B cell (primary cell): ENCODE measurements at regions not wholly inside any gene's neighbourhood (a gene's known extent, or its start where the extent isn't known, plus 50 kb on each side); places are given as distances from the start of the nearest gene placed in this dataset.
A peak's percentile ranks its signal among the peaks of the same experiment; 100 is the strongest.

ENCODE experiments used
- ATAC-seq: fragments of 200-7000 bp; cut with Tn5 transposase; one replicate; pipeline ENCODE4 v1.10.0; 2021; ENCODE audit warnings: low read depth, mild to moderate bottlenecking, moderate number of reproducible peaks, moderate library complexity
- CTCF ChIA-PET: fragments of 350-600 bp; sonication (Branson Sonifier 250); formaldehyde crosslinking; loops from one replicate; lab custom pipeline; 2021; ENCODE audit warnings: antibody characterized with exemption, inconsistent platforms; lab: Charles Lee
- POLR2A ChIA-PET: fragments of 350-600 bp; sonication (Branson Sonifier 250); formaldehyde crosslinking; loops from one replicate; lab custom pipeline; 2021; ENCODE audit warnings: antibody characterized with exemption; lab: Charles Lee
- DNase-seq: peaks from one replicate; pipeline ENCODE4 v3.0.0; 2013
- H2AFZ ChIP-seq: 2 replicates; pipeline ENCODE4 v1.6.1; 2012; ENCODE audit warnings: mild to moderate bottlenecking, low read depth, low read length; ENCODE audit not compliant: insufficient read depth, poor library complexity, severe bottlenecking
- H3K27ac ChIP-seq, 2 donors: 1 replicate in 1 of 2; 2 replicates in 1 of 2; pipeline ENCODE4 v1.5.1; 2012 to 2013; ENCODE audit warnings: low read length in 2 of 2, mild to moderate bottlenecking in 2 of 2, moderate library complexity in 1 of 2
- H3K27me3 ChIP-seq, 4 experiments: fragments of 200-600 bp in 1 of 4; sonication (generic) in 1 of 4; replicated peaks in 1 of 4; 1 replicate in 2 of 4; 2 replicates in 2 of 4; pipeline versions ENCODE4 v1.6.1 to v1.7.0; 2013 to 2016; ENCODE audit warnings: low read length in 3 of 4, mild to moderate bottlenecking in 2 of 4, mixed read lengths in 1 of 4, moderate library complexity in 1 of 4; ENCODE audit not compliant: insufficient read depth in 4 of 4, control insufficient read depth in 3 of 4; ENCODE audit errors: control extremely low read depth in 1 of 4
- H3K36me3 ChIP-seq, 2 experiments: replicated peaks in 1 of 2; 1 replicate in 1 of 2; 2 replicates in 1 of 2; pipeline versions ENCODE4 v1.6.1 to v1.7.1; 2013; ENCODE audit warnings: low read length in 1 of 2; ENCODE audit not compliant: insufficient read depth in 2 of 2, control insufficient read depth in 1 of 2; ENCODE audit errors: control extremely low read depth in 1 of 2, extremely low read depth in 1 of 2
- H3K4me1 ChIP-seq, 2 donors: fragments of 200-600 bp in 1 of 2; sonication (generic) in 1 of 2; 1 replicate in 1 of 2; 2 replicates in 1 of 2; pipeline versions ENCODE4 v1.5.1 to v1.6.1; 2013 to 2017; ENCODE audit warnings: low read length in 2 of 2; ENCODE audit not compliant: control insufficient read depth in 2 of 2, insufficient read depth in 2 of 2
- H3K4me2 ChIP-seq: replicated peaks from 2 replicates; pipeline ENCODE3; 2012; ENCODE audit warnings: mild to moderate bottlenecking, low read depth, low read length; ENCODE audit not compliant: poor library complexity, severe bottlenecking
- H3K4me3 ChIP-seq, 5 experiments: fragments of 200-600 bp in 1 of 5; sonication (generic) in 1 of 5; 1 replicate in 3 of 5; 2 replicates in 2 of 5; pipeline versions ENCODE4 v1.5.1 to v1.7.0; 2011 to 2016; ENCODE audit warnings: low read length in 4 of 5, mild to moderate bottlenecking in 4 of 5, low read depth in 2 of 5, control low read depth in 1 of 5, moderate library complexity in 1 of 5; ENCODE audit not compliant: insufficient read depth in 1 of 5; ENCODE audit errors: control extremely low read depth in 1 of 5, extremely low read depth in 1 of 5
- H3K79me2 ChIP-seq: fragments of 200-600 bp; sonication (generic); one replicate; pipeline ENCODE4 v1.6.0; 2016; ENCODE audit warnings: low read length; ENCODE audit not compliant: control insufficient read depth, insufficient read depth
- H3K9ac ChIP-seq: fragments of 200-600 bp; sonication (generic); 2 replicates; pipeline ENCODE4 v1.6.1; 2017; ENCODE audit warnings: mild to moderate bottlenecking, low read length, moderate library complexity
- H3K9me3 ChIP-seq, 3 donors: one replicate each; pipeline versions ENCODE4 v1.6.1 to v1.7.1; 2013; ENCODE audit warnings: low read length in 2 of 3; ENCODE audit not compliant: control insufficient read depth in 2 of 3, insufficient read depth in 1 of 3; ENCODE audit errors: control extremely low read depth in 1 of 3
- H4K20me1 ChIP-seq: 2 replicates; pipeline ENCODE4 v1.6.0; 2012; ENCODE audit warnings: mild to moderate bottlenecking, low read length; ENCODE audit not compliant: insufficient read depth, control insufficient read depth, poor library complexity, severe bottlenecking
- H3K27ac Mint-ChIP-seq: one replicate; pipeline ENCODE4 v1.8.0; 2021; ENCODE audit warnings: mixed read lengths
- H3K27me3 Mint-ChIP-seq: one replicate; pipeline ENCODE4 v1.8.0; 2021; ENCODE audit warnings: mixed read lengths
- H3K4me1 Mint-ChIP-seq: one replicate; pipeline ENCODE4 v1.8.0; 2021; ENCODE audit warnings: mixed read lengths
- H3K4me3 Mint-ChIP-seq: one replicate; pipeline ENCODE4 v1.8.0; 2021; ENCODE audit warnings: mixed read lengths
- H3K9me3 Mint-ChIP-seq: one replicate; pipeline ENCODE4 v1.8.0; 2022; ENCODE audit warnings: mixed read lengths; ENCODE audit not compliant: insufficient read depth
- CTCF ChIP-seq: fragments of 200-600 bp; IDR thresholded peaks from one replicate; pipeline ENCODE4 v1.8.0; 2022; ENCODE audit warnings: antibody characterized with exemption, mild to moderate bottlenecking
- EZH2 ChIP-seq: IDR thresholded peaks from 2 replicates; pipeline ENCODE4 v1.6.1; 2012; ENCODE audit warnings: borderline replicate concordance, low read depth, mild to moderate bottlenecking, moderate library complexity, low read length; ENCODE audit not compliant: insufficient read depth, poor library complexity, severe bottlenecking
- WGBS: methylation state at CpG from one replicate; pipeline ENCODE4 v1.1.5; 2013; ENCODE audit warnings: missing lambda C conversion rate; ENCODE audit not compliant: insufficient coverage; 5-methylcytosine and 5-hydroxymethylcytosine counted together
- intact Hi-C: fragments of 100-400 bp; cut with micrococcal nuclease; formaldehyde crosslinking; loops from one replicate; pipeline ENCODE4 v1.10.0; 2022

- H3K4me2 ChIP-seq: peak overlapping the region; percentile 73
- H4K20me1 ChIP-seq: no peaks in the 10 kb centered on the region
- H3K27ac ChIP-seq: peak overlapping the region in 1 of 2 donors; percentile 40
- POLR2A ChIA-PET: interaction anchor here (0.6 kb wide), 1 partner anchor 17 kb away, joined by 3 read pairs; no protein-coding TSS in a partner anchor
- H2AFZ ChIP-seq: peak overlapping the region; percentile 72
- 9% methylated on average over 4 of the region's 8 CpGs for WGBS
- peaks cover 42% of the 10 kb centered on the region for H3K4me1 Mint-ChIP-seq
- H3K4me1 ChIP-seq: peaks cover 30 to 34% of the 10 kb centered on the region in 2 donors
- H3K27ac Mint-ChIP-seq: peak overlapping the region; percentile 23
- H3K4me3 Mint-ChIP-seq: peak overlapping the region; percentile 32
- H3K9me3 ChIP-seq: no peaks in the 10 kb centered on the region
- H3K9me3 Mint-ChIP-seq: no peaks in the 10 kb centered on the region
- intact Hi-C loops: loop anchor here (5.0 kb wide), 1 partner anchor 99 kb away; no protein-coding TSS in a partner anchor
- CTCF ChIA-PET: interaction anchor here (1.0 to 1.3 kb wide), 3 partner anchors 10 to 97 kb away, joined by 3 to 4 read pairs (median 4); no protein-coding TSS in a partner anchor
- H3K79me2 ChIP-seq: no peaks in the 10 kb centered on the region
- peak overlapping the region; percentile 63 for H3K9ac ChIP-seq
- H3K27me3 ChIP-seq: peaks cover 0 to 6% (median 0%) of the 10 kb centered on the region in 4 experiments
- H3K4me3 ChIP-seq: peak overlapping the region in 3 of 5 experiments; percentile 23 to 54 (median 45)
- H3K36me3 ChIP-seq: no peaks in the 10 kb centered on the region
- TF ChIP-seq CTCF (no peak), EZH2 (no peak)
- DNase-seq: peak; percentile 62
- no peaks in the 10 kb centered on the region for H3K27me3 Mint-ChIP-seq
- peak; percentile 5 for ATAC-seq
These were observed 96.0 kb upstream of the DUSP10 start for GRCh38 chr1:221837896-221838295.

GRCh38 chr1:221834698-221835513 lies 93.0 kb upstream of the DUSP10 start:
- no peaks in the 10 kb centered on the region for H3K79me2 ChIP-seq
- H3K27me3 ChIP-seq: peaks cover 0 to 6% (median 0%) of the 10 kb centered on the region in 4 experiments
- H3K27ac ChIP-seq: no peak overlapping the region
- no peak overlapping the region for H3K9ac ChIP-seq
- TF ChIP-seq CTCF: no peak
- TF ChIP-seq EZH2: no peak
- ATAC-seq: no peak
- DNase-seq: no peak
- no peak overlapping the region for H3K4me3 ChIP-seq
- ChIA-PET CTCF (no interaction called here), POLR2A (no interaction called here)
- H3K4me2 ChIP-seq: no peak overlapping the region
- peaks cover 19 to 21% of the 10 kb centered on the region in 2 donors for H3K4me1 ChIP-seq
- H2AFZ ChIP-seq: no peak overlapping the region
- no peaks in the 10 kb centered on the region for H3K36me3 ChIP-seq
- intact Hi-C loops: loop anchor here (5.0 kb wide), 1 partner anchor 102 kb away; no protein-coding TSS in a partner anchor
- H4K20me1 ChIP-seq: no peaks in the 10 kb centered on the region
- no peaks in the 10 kb centered on the region for H3K9me3 ChIP-seq
- Mint-ChIP-seq H3K4me3 (no peak overlapping the region), H3K27me3 (no peaks in the 10 kb centered on the region), H3K27ac (no peak overlapping the region), H3K4me1 (peaks cover 26% of the 10 kb centered on the region), H3K9me3 (no peaks in the 10 kb centered on the region)
- WGBS: 100% methylated on average over 2 of the region's 3 CpGs
